ENCODE measurements at regions not wholly inside any gene's neighbourhood (a gene's known extent, or its start where the extent isn't known, plus 50 kb on each side); places are given as distances from the start of the nearest gene placed in this dataset.

- Histone ChIP-seq H2AFZ (ENCODE audit: control insufficient read depth, low read length) (no peak overlapping the region), H3K79me2 (ENCODE audit: control insufficient read depth, insufficient read depth, low read length) (no peaks in the 10 kb centered on the region), H3K27ac (ENCODE audit: control insufficient read depth, insufficient read depth, low read length) (no peak overlapping the region), H3K36me3 (ENCODE audit: control insufficient read depth in 2 of 2, extremely low read depth in 1 of 2, insufficient read depth in 2 of 2, low read length in 2 of 2) (no peaks in the 10 kb centered on the region), H4K20me1 (ENCODE audit: control insufficient read depth, extremely low read depth, insufficient read depth, low read length) (no peaks in the 10 kb centered on the region), H3K4me1 (ENCODE audit: control insufficient read depth, extremely low read depth, insufficient read depth, low read length) (no peaks in the 10 kb centered on the region), H3K27me3 (ENCODE audit: control insufficient read depth, extremely low read depth, insufficient read depth, low read length) (peaks cover 3% of the 10 kb centered on the region), H3K9ac (ENCODE audit: control insufficient read depth, extremely low read depth, insufficient read depth, low read length) (no peak overlapping the region), H3K4me3 (ENCODE audit: control insufficient read depth in 2 of 3, extremely low read depth in 1 of 3, insufficient read depth in 2 of 3, low read depth in 1 of 3, low read length in 3 of 3) (no peak overlapping the region), H3K9me3 (ENCODE audit: control insufficient read depth, low read depth, low read length) (no peaks in the 10 kb centered on the region), H3K9me1 (ENCODE audit: control insufficient read depth, extremely low read depth, insufficient read depth, low read length) (no peaks in the 10 kb centered on the region), H3K4me2 (ENCODE audit: control insufficient read depth, extremely low read depth, insufficient read depth, low read depth, low read length) (no peak overlapping the region)
- TF ChIP-seq EZH2 (IDR thresholded peaks at IDR 0.05; ENCODE audit: low read length): no peak
- TF ChIP-seq CTCF (optimal IDR thresholded peaks at IDR 0.05 in 1 of 3, IDR thresholded peaks at IDR 0.05 in 1 of 3, conservative IDR thresholded peaks at IDR 0.05 in 1 of 3; ENCODE audit: extremely low read depth in 1 of 3, insufficient read depth in 2 of 3, low read length in 3 of 3): no peak
- dilution Hi-C loops (cut with MboI; ENCODE audit: extremely low pct_ligation_motif_present, low sequenced_read_pairs): no loop called here
- FAIRE-seq (no peak), DNase-seq (ENCODE audit: low read depth, low spot score) (no peak)
These were observed 353.3 kb downstream of the SIPA1L2 start for GRCh38 chr1:232276651-232277050.

GRCh38 chr1:232274999-232275710, 354.8 kb downstream of the SIPA1L2 start:
- Histone ChIP-seq H3K9me1 (ENCODE audit: control insufficient read depth, extremely low read depth, insufficient read depth, low read length) (no peaks in the 10 kb centered on the region), H3K36me3 (ENCODE audit: control insufficient read depth in 2 of 2, extremely low read depth in 1 of 2, insufficient read depth in 2 of 2, low read length in 2 of 2) (no peaks in the 10 kb centered on the region), H2AFZ (ENCODE audit: control insufficient read depth, low read length) (no peak overlapping the region), H3K27ac (ENCODE audit: control insufficient read depth, insufficient read depth, low read length) (no peak overlapping the region), H3K27me3 (ENCODE audit: control insufficient read depth, extremely low read depth, insufficient read depth, low read length) (no peaks in the 10 kb centered on the region), H3K9ac (ENCODE audit: control insufficient read depth, extremely low read depth, insufficient read depth, low read length) (no peak overlapping the region), H4K20me1 (ENCODE audit: control insufficient read depth, extremely low read depth, insufficient read depth, low read length) (no peaks in the 10 kb centered on the region), H3K9me3 (ENCODE audit: control insufficient read depth, low read depth, low read length) (no peaks in the 10 kb centered on the region), H3K4me3 (ENCODE audit: control insufficient read depth in 2 of 3, extremely low read depth in 1 of 3, insufficient read depth in 2 of 3, low read depth in 1 of 3, low read length in 3 of 3) (no peak overlapping the region), H3K4me2 (ENCODE audit: control insufficient read depth, extremely low read depth, insufficient read depth, low read depth, low read length) (no peak overlapping the region), H3K4me1 (ENCODE audit: control insufficient read depth, extremely low read depth, insufficient read depth, low read length) (no peaks in the 10 kb centered on the region), H3K79me2 (ENCODE audit: control insufficient read depth, insufficient read depth, low read length) (no peaks in the 10 kb centered on the region)
- DNase-seq (ENCODE audit: low read depth, low spot score) (no peak), FAIRE-seq (no peak)
- dilution Hi-C loops (cut with MboI; ENCODE audit: extremely low pct_ligation_motif_present, low sequenced_read_pairs): no loop called here
- TF ChIP-seq EZH2 (IDR thresholded peaks at IDR 0.05; ENCODE audit: low read length): no peak

Measured in keratinocyte (primary cell).